ENCODE measurements at regions not wholly inside any gene's neighbourhood (a gene's known extent, or its start where the extent isn't known, plus 50 kb on each side); places are given as distances from the start of the nearest gene placed in this dataset.

DNA sequence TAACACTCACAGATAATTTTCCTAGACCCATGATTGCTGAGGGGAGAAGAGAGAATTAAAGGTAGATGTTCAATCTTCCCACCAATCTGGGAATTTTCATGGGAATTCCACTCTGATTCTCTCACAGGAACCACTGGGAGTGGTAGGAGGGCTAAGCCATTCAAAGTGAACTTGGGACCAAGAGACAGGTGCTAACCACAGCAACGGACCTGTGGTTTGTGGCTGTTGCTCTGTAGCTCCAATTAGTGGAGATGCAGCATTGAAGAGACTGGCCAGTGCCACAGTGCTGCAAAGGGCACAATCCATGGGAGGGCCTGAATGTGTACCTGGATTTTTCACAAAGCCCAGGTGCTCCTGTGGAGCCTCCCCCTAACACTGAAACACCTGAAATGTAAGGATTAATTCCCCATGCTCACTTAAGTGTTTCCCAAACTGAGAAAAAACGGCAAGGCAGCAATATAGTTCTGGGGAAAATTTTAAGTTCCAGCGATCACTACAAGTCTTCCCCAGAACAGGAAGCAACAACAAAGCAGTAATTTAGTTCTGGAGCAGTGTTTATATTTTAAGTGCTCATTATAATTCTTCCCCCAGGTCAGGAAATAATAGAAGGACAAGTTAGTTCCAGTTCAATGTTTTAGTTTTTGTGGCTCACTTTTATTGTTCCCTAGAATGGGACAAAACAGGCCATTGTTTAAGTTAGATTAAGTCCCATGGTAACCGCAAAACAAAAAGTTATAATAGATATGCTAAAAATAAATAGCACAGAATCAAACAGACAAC is 1045.8 kb downstream of the CNTNAP5 start:
- Histone ChIP-seq H3K9ac (ENCODE audit: low read length) (no peak overlapping the region), H3K36me3 (replicated peaks in 1 of 2; ENCODE audit: control extremely low read depth in 1 of 2, control insufficient read depth in 1 of 2, extremely low read depth in 1 of 2, insufficient read depth in 2 of 2, low read length in 1 of 2) (no peaks in the 10 kb centered on the region), H3K9me3 (ENCODE audit: control extremely low read depth in 1 of 3, control insufficient read depth in 2 of 3, insufficient read depth in 1 of 3, low read length in 2 of 3) (peaks cover 0 to 4% (median 0%) of the 10 kb centered on the region in 3 donors), H4K20me1 (ENCODE audit: control insufficient read depth, insufficient read depth, low read length, poor library complexity, severe bottlenecking) (no peaks in the 10 kb centered on the region), H3K79me2 (ENCODE audit: control insufficient read depth, insufficient read depth, low read length) (no peaks in the 10 kb centered on the region), H3K4me2 (replicated peaks; ENCODE audit: low read depth, low read length, poor library complexity, severe bottlenecking) (no peak overlapping the region), H2AFZ (ENCODE audit: insufficient read depth, low read depth, low read length, poor library complexity, severe bottlenecking) (no peak overlapping the region), H3K27me3 (replicated peaks in 1 of 4; ENCODE audit: control extremely low read depth in 1 of 4, control insufficient read depth in 3 of 4, insufficient read depth in 4 of 4, low read length in 3 of 4) (no peaks in the 10 kb centered on the region), H3K4me3 (ENCODE audit: control extremely low read depth in 1 of 5, extremely low read depth in 1 of 5, insufficient read depth in 1 of 5, low read depth in 2 of 5, low read length in 4 of 5) (no peak overlapping the region), H3K4me1 (ENCODE audit: control insufficient read depth in 2 of 2, insufficient read depth in 2 of 2, low read length in 2 of 2) (no peaks in the 10 kb centered on the region), H3K27ac (ENCODE audit: low read length in 2 of 2) (no peak overlapping the region)
- Mint-ChIP-seq H3K27me3 (no peaks in the 10 kb centered on the region), H3K27ac (no peak overlapping the region), H3K4me1 (no peaks in the 10 kb centered on the region), H3K4me3 (no peak overlapping the region), H3K9me3 (ENCODE audit: insufficient read depth) (no peaks in the 10 kb centered on the region)
- TF ChIP-seq, protein P1, sequence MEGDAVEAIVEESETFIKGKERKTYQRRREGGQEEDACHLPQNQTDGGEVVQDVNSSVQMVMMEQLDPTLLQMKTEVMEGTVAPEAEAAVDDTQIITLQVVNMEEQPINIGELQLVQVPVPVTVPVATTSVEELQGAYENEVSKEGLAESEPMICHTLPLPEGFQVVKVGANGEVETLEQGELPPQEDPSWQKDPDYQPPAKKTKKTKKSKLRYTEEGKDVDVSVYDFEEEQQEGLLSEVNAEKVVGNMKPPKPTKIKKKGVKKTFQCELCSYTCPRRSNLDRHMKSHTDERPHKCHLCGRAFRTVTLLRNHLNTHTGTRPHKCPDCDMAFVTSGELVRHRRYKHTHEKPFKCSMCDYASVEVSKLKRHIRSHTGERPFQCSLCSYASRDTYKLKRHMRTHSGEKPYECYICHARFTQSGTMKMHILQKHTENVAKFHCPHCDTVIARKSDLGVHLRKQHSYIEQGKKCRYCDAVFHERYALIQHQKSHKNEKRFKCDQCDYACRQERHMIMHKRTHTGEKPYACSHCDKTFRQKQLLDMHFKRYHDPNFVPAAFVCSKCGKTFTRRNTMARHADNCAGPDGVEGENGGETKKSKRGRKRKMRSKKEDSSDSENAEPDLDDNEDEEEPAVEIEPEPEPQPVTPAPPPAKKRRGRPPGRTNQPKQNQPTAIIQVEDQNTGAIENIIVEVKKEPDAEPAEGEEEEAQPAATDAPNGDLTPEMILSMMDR (IDR thresholded peaks at IDR 0.05): no peak
- no peak for TF ChIP-seq EZH2 (IDR thresholded peaks at IDR 0.05; ENCODE audit: borderline replicate concordance, insufficient read depth, low read depth, low read length, poor library complexity, severe bottlenecking)
- POLR2A ChIA-PET: no interaction called here
- DNase-seq: no peak
- 58% methylated on average over 1 of the region's 4 CpGs for WGBS (ENCODE audit: insufficient coverage)
- intact Hi-C loops (cut with micrococcal nuclease): no loop called here
- CTCF ChIA-PET: no interaction called here
- no peak for ATAC-seq (ENCODE audit: low read depth)

GRCh38 chr2:125073440-125073839 is 1048.4 kb downstream of the CNTNAP5 start:
- H3K4me1 ChIP-seq (ENCODE audit: control insufficient read depth in 2 of 2, insufficient read depth in 2 of 2, low read length in 2 of 2): no peaks in the 10 kb centered on the region
- no peaks in the 10 kb centered on the region for H3K36me3 ChIP-seq (replicated peaks in 1 of 2; ENCODE audit: control extremely low read depth in 1 of 2, control insufficient read depth in 1 of 2, extremely low read depth in 1 of 2, insufficient read depth in 2 of 2, low read length in 1 of 2)
- no peak overlapping the region for H3K27ac ChIP-seq (ENCODE audit: low read length in 2 of 2)
- Mint-ChIP-seq H3K4me3 (no peak overlapping the region), H3K4me1 (no peaks in the 10 kb centered on the region), H3K9me3 (ENCODE audit: insufficient read depth) (no peaks in the 10 kb centered on the region), H3K27me3 (no peaks in the 10 kb centered on the region), H3K27ac (no peak overlapping the region)
- H3K4me2 ChIP-seq (replicated peaks; ENCODE audit: low read depth, low read length, poor library complexity, severe bottlenecking): no peak overlapping the region
- H4K20me1 ChIP-seq (ENCODE audit: control insufficient read depth, insufficient read depth, low read length, poor library complexity, severe bottlenecking): no peaks in the 10 kb centered on the region
- no peaks in the 10 kb centered on the region for H3K27me3 ChIP-seq (replicated peaks in 1 of 4; ENCODE audit: control extremely low read depth in 1 of 4, control insufficient read depth in 3 of 4, insufficient read depth in 4 of 4, low read length in 3 of 4)
- no peak overlapping the region for H3K4me3 ChIP-seq (ENCODE audit: control extremely low read depth in 1 of 5, extremely low read depth in 1 of 5, insufficient read depth in 1 of 5, low read depth in 2 of 5, low read length in 4 of 5)
- ChIA-PET POLR2A (no interaction called here), CTCF (no interaction called here)
- no CpG with 5 or more reads among the region's 3 CpGs for WGBS (ENCODE audit: insufficient coverage)
- no peak overlapping the region for H2AFZ ChIP-seq (ENCODE audit: insufficient read depth, low read depth, low read length, poor library complexity, severe bottlenecking)
- no peaks in the 10 kb centered on the region for H3K79me2 ChIP-seq (ENCODE audit: control insufficient read depth, insufficient read depth, low read length)
- intact Hi-C loops (cut with micrococcal nuclease): no loop called here
- ATAC-seq (ENCODE audit: low read depth) (no peak), DNase-seq (no peak)
- no peak overlapping the region for H3K9ac ChIP-seq (ENCODE audit: low read length)
- TF ChIP-seq, protein P1 (IDR thresholded peaks at IDR 0.05): no peak
- TF ChIP-seq EZH2 (IDR thresholded peaks at IDR 0.05; ENCODE audit: borderline replicate concordance, insufficient read depth, low read depth, low read length, poor library complexity, severe bottlenecking): no peak
- peaks cover 0 to 4% (median 0%) of the 10 kb centered on the region in 3 donors for H3K9me3 ChIP-seq (ENCODE audit: control extremely low read depth in 1 of 3, control insufficient read depth in 2 of 3, insufficient read depth in 1 of 3, low read length in 2 of 3)
